ENCODE measurements at regions not wholly inside any gene's neighbourhood (a gene's known extent, or its start where the extent isn't known, plus 50 kb on each side); places are given as distances from the start of the nearest gene placed in this dataset.

DNA sequence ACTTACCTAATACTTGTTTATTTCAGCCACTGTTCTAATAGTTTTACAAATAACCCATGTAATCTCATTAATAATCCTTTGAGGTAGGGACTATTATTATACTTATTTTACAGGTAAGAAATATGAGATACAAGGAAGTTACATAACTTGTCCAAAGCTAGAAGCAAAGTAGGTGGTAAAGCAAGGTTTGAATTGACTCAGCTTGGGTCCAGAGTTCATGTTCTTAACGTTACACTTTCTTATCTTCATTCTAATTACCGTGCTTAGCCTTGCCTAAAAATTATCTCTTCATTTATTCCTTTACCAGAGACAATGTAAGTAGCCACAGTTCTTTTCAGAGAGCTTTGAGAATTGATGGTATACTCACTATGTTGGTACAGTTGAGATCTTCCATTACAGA, 743.6 kb downstream of the KCNJ3 start:
- DNase-seq (ENCODE audit: low spot score) (no peak), ATAC-seq (no peak)

DNA sequence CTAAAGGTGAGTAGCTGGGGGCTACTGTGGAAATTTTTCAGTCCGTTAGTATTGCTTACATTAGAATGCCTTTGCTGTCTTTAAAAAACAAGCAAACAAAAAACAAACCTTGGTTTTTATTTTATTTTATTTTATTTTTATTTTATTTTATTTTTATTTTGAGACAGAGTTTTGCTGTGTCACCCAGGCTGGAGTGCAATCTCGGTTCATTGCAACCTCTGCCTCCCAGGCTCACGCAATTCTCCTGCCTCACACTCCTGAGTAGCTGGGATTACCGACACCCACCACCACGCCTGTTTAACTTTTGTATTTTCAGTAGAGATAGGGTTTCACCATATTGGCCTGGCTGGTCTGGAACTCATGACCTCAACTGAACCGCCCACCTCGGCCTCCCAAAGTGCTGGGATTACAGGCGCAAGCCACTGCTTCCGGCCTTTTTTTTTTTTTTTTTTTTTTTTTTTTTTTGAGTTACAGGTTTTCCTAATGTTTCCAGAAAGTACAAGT, 732.6 kb downstream of the KCNJ3 start:
- ATAC-seq (no peak), DNase-seq (ENCODE audit: low spot score) (no peak)

DNA sequence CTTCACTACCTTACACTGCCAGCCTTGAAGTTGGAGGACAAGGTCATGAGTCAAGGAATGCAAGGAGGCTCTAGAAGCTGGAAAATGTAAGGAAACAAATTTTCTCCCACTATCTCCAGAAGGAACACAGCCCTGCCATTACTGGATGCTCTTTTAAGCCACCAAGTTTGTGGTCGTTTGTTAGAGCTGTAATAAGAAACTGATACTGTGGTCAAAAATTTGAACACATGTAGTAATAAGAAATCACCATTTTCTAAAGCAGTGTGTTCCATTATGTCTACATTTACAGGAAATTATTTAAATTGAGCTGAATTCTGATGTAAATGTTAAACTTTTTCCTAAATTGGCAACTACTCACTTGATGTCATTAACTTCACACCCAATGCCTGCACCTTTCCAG, 729.0 kb downstream of the KCNJ3 start:
- ATAC-seq (no peak), DNase-seq (ENCODE audit: low spot score) (no peak)

DNA sequence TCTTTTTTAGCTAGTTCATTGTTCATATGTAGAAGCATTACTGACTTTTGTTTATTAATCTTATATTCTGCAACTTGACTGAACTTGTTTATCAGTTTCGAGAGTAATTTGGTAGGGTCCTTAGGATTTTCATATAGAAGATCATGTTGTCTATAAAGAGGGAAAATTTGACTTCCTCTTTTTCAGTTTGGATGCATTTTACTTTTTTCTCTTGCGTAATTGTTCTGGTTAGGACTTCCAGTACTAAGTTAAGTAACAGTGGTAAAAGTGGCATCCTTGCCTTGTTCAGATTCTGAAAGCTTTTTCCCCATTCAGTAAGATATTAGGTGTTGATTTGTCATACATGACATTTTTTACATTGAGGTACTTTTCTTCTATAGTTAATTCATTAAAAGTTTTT, 726.0 kb downstream of the KCNJ3 start:
- no peak for ATAC-seq
- no peak for DNase-seq (ENCODE audit: low spot score)

DNA sequence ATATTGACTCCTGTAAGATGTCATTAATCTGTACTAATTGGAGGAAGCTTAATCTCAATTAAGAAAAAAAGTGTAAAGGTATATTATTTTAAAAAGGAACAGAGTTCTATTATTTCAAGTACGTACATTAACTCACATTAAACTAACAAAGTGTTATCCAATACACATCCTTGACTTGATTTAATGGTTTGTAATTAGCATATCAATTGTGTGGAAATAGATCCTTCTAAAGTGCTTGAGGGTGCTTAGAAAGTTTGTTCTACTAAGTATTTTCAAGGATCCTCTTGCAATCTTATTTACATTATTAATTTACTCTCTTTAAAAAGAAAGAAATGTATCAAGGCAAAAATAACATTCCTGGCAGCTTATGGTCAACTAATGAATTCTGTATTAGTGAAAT, 720.3 kb downstream of the KCNJ3 start:
- ATAC-seq, result no peak
- DNase-seq (ENCODE audit: low spot score), result no peak

DNA sequence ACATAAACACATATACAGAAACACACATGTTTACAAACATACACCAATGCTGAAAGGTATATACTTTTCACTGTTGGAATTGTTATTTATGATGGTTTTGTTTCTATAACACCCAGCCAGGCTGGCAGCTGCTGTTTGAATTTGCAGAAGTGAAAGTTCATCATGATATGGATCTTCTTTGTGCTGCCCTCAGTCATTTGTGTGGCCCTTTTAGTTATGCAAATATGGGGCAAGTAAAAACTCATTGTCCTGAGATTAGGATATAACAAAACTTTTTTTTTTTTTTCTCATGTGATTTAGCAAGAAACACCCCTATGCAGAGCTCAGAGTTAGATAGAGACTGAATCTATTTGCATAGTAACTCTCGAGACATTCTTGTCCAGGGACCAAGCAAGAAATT, 714.1 kb downstream of the KCNJ3 start:
- ATAC-seq (no peak), DNase-seq (ENCODE audit: low spot score) (no peak)

DNA sequence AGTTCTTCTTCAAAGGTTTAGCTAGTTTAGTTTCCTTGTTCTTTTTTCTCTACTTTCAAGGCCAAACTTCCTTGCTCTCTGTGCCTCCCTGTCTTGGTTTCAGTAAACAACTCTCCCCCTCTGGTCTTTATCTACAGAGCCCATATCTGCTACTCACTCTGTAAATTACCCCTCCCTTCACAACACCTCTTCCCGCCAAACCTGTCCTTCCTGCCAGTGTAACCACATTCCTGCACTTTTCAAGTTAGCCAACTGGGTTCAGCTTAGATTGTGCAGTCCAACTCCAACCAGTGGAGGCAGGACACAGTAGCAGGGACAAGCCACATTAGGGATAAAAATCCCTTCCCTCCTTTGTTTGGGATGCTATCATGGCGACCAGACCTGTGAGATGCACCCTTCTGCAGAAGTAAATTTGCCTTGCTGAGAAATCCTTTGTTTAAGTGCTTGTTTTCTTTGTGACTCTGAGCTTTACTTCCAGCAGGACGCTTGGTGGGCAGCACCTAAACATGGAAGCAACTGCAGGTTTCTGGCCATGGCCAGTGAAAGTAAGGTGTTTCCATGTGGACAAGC, 706.0 kb downstream of the KCNJ3 start:
- no peak for DNase-seq (ENCODE audit: low spot score)
- ATAC-seq, result no peak

DNA sequence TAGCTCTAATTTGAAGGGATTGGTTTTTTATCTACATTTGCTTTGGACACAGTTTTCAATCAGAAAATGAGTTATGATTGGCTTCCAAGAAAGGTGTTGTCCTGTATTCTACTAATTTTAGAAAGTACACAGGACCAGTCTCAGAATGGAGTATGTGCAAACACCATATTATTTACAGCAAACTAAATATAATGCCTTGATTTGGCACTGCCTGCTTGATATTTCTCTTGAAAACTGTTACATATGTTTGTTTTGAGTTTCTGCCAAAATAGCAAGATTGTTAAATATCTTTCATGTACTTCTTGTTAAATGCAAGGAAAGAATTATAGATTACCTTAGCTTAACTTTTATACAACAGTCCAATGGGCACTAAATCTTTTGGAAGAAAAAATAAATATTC, 694.9 kb downstream of the KCNJ3 start:
- DNase-seq (ENCODE audit: low spot score) (no peak), ATAC-seq (no peak)

DNA sequence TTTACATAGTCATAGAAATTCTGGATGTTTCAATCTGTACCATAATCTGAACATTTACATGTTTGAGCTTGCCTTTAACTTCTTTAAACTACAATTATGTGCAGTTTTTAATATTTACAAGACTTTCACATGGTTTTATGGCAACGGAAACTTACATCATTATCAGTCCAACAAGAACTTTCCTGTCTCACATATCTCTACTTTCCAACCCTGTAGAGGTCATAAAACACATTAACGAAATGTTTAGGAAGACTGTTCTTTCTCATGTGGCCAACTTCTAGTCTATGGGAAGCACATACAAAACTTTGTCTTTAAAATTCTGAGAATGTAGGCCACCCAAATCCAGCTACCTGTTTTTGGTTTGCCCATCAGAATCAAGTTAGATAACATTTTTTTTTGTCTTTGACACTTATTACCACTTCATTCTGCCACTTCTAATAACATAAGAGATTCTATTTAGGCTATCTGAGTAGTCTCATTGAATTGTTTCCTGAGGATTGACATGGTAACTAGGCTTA, 693.2 kb downstream of the KCNJ3 start:
- no peak for DNase-seq (ENCODE audit: low spot score)
- no peak for ATAC-seq

DNA sequence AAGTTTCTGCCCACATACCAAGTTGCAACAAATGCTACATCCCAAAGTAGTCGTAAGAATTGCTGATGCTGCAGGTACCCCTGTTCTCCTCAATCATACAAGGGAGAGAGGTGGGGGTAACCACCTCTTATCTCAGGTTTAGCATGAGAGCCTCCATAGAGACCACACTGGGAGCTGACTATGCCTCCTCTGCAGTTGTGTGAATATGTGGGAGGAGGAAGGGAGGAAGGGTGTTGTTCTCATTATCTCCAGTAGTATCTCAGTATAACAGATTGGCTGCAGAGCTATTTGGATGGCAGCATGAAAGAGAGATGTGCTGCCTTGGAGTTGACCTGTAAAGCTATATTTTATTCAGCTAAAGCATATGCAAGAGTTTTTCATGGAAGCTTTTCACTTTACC, 690.7 kb downstream of the KCNJ3 start:
- DNase-seq (ENCODE audit: low spot score) (no peak), ATAC-seq (no peak)

DNA sequence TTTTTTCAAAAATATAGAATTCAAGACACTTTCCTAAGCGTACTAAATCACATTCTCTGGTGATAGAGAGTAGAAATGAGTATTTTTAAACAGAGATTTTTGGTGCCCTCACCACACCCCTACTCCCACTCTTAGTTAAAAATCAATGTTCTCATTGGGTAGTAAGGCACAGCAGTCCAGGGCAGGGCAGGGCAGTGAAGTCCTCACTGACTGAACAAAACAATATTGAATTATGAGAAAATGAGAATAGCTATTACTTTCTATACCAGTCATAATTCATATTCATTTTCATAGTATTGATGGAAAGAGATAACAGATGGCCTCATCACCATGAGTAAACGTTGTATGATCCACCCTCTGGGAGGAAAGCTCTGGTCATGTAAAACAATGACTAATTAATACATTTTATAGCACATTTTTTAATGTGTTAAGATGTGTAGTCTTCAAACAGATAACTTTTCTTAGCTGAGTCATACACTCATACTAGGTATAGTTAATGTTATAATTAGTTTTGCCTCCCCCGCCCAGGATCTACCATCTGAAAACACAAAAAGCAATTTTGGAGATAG, 686.1 kb downstream of the KCNJ3 start:
- ATAC-seq, result no peak
- no peak for DNase-seq (ENCODE audit: low spot score)

DNA sequence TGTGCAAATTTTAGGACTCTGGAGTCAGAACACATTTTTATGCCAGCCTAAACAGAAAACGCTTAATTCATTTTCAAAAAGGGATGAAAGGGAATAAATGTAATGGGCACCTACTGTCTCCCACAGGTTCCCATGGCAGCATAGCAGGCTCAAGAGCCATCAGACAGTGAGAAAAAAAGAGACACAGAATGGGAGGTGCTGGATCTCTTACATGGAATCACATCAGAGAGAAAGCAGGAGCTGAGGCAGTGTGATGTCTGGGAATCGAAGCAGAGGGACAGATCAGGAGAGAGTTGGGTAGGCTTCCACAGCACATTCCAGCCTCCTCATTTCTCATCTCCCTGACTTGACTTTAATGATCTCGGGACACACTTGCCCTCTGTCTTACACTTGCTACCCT, 684.3 kb downstream of the KCNJ3 start:
- ATAC-seq, result no peak
- DNase-seq (ENCODE audit: low spot score), result no peak

DNA sequence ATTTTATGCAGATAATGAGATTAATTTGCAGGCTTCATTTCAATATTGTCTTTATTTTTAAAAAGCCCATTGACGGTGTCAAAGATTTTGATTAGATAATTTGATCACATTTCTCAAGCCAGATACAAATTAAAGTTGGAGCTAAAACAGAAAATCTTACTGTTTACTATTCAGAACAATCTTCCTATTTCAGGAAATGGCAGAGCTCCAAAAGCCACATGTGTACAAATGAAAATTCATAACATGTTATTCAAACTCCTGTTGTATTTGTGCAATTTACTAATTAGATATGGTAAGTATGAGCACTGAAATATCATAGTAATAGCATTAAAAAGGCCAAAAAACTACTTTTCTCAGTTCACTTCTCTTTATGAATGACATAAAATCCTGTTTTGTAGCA, 682.9 kb downstream of the KCNJ3 start:
- ATAC-seq, result no peak
- DNase-seq (ENCODE audit: low spot score), result no peak

DNA sequence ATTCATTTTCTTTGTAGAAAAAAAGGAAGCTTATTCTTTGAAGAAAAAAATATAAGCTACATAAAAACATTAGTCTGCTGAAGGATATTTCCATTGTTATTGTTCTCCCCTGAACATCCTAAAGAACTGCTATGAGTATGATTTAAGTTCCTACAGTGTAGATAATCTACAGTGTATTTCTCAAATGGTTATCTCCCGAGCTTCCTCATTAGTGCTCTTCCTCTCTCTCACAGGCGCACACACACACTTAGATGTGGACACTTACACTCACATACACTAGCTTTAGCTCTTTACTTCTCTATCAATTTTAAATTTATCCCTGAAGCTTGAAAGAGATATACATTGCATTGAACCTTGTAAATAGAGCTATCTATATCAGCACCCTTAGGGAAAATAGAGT, 681.0 kb downstream of the KCNJ3 start:
- ATAC-seq, result no peak
- DNase-seq (ENCODE audit: low spot score), result no peak

DNA sequence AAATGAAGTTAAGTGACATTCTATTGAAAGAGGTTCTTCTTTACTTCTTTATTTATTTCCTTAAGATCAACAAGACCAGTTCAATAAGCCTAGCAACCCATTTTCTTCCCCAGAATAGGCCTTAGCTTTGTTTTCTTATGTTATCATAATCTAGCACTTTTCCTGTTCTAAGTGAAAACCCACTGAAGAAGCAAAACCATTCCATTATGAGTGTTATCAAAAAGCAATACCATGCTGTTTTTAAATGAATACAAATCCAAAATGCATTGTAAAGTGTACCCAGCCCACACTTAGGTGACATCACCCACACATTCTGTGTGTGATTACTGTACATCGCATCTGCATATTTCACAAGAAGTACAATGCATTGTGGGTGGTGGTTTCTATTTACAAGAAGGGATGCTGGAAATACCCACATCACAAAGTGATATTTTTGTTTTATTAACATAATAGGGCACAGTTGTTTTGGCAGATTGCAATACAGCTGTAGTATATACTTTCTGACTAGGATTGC, 679.5 kb downstream of the KCNJ3 start:
- DNase-seq (ENCODE audit: low spot score) (no peak), ATAC-seq (no peak)

DNA sequence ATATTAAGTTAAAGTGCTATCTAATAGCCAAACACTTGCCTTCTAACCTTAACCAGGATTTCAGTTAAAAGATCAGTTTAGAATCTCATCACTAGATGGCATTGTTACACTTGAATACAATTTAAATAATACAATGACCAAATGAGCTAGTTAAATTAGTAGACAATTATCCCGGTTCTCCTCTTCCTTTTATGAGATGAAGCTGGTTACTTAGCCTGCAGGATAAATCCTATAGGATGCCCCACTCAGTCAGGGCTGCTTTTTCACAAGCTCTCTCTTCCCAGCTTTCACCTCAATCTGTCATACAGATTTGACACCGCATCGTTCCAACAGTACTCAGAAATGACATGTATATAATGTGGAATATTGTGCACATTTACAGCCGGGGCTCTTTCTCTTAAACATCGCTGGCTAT, 678.8 kb downstream of the KCNJ3 start:
- DNase-seq (ENCODE audit: low spot score) (no peak), ATAC-seq (peak; percentile 54)

DNA sequence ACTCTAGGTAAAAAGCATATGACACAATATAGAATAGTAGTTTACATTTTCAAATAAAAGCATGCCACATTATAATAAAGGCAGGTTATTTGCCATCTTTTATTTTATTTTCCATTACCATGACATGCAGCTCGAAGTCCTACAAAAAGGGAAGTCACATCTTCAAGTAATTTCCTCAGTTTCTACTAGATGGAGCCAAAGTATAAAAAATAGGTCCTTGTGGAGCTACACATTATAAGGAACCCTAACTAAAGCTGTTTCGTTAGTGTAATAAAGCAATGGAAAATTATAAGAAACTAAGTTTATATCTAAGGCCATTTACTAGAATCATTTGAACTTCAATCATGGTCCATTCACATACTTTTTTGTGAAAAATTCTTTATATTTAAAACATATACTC, 674.5 kb downstream of the KCNJ3 start:
- DNase-seq (ENCODE audit: low spot score), result no peak

DNA sequence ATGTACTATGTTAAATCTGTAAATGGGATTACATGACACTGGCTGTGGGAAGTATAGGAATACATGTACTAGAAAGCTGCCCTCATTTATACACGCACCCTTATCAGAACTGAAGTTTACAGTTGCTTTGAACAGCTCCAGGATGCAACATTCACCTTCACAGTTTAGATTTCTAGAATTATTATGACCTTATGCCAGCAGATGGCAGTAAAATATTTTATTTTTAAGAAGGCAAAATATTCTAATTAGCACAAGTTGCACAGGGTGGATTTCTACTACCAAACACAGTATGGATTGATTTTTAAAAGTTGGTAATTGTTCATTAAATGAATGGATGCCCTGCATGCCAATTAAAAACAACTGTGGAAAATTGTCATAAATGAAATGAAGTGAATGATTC, 670.4 kb downstream of the KCNJ3 start:
- DNase-seq (ENCODE audit: low spot score) (no peak), ATAC-seq (peak; percentile 33)

More for the DNA sequence above, 674.5 kb downstream of the KCNJ3 start:
- ATAC-seq, result no peak

DNA sequence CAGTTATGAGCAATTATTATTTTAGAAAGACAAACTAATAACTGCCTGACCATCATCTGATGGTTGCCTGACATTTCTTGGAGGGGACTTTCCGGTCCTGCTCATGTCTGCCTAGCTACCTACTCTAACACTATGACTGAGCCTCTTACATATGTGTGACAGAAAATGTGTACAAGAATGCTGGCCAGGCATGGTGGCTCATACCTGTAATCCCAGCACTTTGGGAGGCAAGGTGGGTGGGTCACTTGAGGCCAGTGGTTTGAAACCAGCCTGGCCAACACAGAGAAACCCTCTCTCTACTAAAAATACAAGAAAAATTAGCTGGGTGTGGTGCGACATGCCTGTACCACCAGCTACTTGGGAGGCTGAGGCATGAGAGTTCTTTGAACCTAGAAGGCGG, 666.3 kb downstream of the KCNJ3 start:
- ATAC-seq, result no peak
- DNase-seq (ENCODE audit: low spot score), result no peak

DNA sequence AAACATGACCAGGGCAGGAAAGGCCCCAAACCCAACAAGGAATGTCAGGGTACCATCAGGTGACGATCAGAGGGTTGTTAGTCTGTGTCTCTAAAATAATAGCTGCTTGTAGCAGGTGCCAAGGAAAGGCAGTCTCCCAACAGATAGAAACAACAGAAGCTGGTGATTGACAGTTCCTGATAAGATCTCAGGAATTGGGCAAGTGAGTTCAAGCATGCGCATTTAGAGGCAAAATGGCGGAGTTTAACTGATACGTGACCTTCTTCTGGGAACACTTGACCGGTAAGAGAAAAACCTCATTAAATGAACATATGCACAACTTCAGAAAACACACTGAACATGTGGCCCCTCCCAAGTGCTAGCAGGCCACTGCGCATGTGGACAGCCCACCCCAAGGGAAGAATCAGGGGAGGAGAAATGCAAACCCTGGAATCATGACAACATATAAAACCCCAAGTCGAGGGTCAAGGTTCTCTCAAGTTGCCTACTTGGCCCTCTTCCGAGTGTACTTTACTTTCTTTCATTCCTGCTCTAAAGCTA, 664.9 kb downstream of the KCNJ3 start:
- DNase-seq (ENCODE audit: low spot score), result no peak
- ATAC-seq, result no peak

DNA sequence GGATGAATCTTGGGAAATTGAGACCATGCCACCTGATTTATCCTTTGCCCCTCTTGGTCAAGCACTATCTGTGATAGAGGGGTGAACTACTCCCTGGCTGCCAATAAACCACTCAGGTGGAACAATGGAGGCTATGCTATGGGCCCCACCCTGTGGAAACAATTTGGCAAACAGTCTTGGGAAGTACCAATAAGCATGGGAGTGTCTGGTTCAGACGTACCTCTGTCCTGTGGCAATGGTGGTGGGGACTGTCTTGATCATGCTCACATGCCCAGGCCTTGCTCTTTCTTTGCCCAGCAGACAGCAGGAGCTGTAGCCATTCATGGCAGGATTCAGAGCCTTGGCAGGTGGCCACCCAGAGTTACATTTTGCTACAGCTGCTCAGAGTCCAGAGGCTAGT, 658.7 kb downstream of the KCNJ3 start:
- no peak for DNase-seq (ENCODE audit: low spot score)
- no peak for ATAC-seq

DNA sequence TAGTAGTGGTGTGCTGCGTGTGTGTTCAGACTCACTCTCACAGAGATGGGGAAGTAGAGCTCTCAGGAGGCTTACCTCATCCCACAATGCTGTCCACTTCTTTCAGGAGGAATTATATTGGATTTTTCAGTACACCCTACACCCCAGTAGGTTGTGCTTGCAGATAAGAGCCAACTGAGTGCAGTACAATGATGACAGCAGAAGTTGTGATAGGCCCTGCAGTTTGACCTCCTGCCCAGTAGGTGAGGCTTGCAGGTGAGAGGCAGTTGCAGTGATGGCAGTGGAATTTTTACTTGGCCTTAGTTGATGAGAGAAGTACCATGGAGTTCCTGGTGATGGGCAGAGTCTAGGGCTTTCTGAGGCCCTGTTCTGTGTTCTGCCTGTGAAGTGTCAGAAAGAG, 657.8 kb downstream of the KCNJ3 start:
- DNase-seq (ENCODE audit: low spot score) (no peak), ATAC-seq (no peak)
